Spleen (tissue), 7 donors: ENCODE measurements at regions not wholly inside any gene's neighbourhood (a gene's known extent, or its start where the extent isn't known, plus 50 kb on each side); places are given as distances from the start of the nearest gene placed in this dataset.

Experiments
- POLR2A ChIP-seq, 3 donors: fragments of 450-650 bp; IDR thresholded peaks; one replicate each; pipeline ENCODE4 v1.5.1; 2017; ENCODE audit warnings: antibody characterized with exemption in 3 of 3, mild to moderate bottlenecking in 1 of 3
- TF ChIP-seq, protein P1 (sequence below), 11 experiments: fragments of 200-600 bp in 7 of 11; fragments of 450-650 bp in 4 of 11; sonication (generic) in 4 of 11; IDR thresholded peaks in 8 of 11; conservative IDR thresholded peaks in 3 of 11; 1 replicate in 7 of 11; 2 replicates in 4 of 11; pipeline versions ENCODE4 v1.4.0 to v1.8.0; 2016 to 2021; ENCODE audit warnings: antibody characterized with exemption in 11 of 11, inconsistent platforms in 4 of 11, mild to moderate bottlenecking in 1 of 11
- donor health status: DM: no; HTN: no; CAD: no; lungs with moderate emphysema.
- donor health status: DM: no; HTN: no; CAD: no.
- donor health status: DM: no; HTN: no; CAD: no.

DNA sequence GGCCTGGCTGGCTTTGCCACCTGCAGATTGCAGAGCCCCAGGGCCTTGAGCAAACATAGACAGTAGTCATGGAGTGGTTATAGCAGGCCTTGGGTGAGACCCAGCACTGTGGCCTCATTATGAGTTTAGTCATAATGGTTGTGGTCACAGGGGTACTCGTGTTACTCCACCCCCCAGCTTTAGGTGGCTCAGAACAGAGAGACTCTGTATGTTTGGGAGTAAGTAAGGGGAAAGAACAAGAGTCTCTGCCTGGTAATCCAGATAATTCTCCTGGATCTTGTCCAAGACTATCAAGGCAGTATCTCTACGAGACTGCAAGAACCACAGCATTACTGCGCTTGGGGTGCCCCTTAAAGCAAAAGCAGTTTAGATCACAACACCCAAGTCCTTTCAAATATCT, 62.3 kb upstream of the SCRG1 start:
- TF ChIP-seq POLR2A (IDR thresholded peaks at IDR 0.05) = no peak
- TF ChIP-seq, protein P1, sequence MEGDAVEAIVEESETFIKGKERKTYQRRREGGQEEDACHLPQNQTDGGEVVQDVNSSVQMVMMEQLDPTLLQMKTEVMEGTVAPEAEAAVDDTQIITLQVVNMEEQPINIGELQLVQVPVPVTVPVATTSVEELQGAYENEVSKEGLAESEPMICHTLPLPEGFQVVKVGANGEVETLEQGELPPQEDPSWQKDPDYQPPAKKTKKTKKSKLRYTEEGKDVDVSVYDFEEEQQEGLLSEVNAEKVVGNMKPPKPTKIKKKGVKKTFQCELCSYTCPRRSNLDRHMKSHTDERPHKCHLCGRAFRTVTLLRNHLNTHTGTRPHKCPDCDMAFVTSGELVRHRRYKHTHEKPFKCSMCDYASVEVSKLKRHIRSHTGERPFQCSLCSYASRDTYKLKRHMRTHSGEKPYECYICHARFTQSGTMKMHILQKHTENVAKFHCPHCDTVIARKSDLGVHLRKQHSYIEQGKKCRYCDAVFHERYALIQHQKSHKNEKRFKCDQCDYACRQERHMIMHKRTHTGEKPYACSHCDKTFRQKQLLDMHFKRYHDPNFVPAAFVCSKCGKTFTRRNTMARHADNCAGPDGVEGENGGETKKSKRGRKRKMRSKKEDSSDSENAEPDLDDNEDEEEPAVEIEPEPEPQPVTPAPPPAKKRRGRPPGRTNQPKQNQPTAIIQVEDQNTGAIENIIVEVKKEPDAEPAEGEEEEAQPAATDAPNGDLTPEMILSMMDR (IDR thresholded peaks at IDR 0.05 in 8 of 11, conservative IDR thresholded peaks at IDR 0.05 in 3 of 11) = no peak
